Ovary (tissue), 7 donors: ENCODE measurements at regions not wholly inside any gene's neighbourhood (a gene's known extent, or its start where the extent isn't known, plus 50 kb on each side); places are given as distances from the start of the nearest gene placed in this dataset.

Experiments
- DNase-seq, 5 donors: peaks; one replicate each; pipeline ENCODE4 v3.0.0-alpha.2; 2019 to 2020
- H3K27ac ChIP-seq, 2 donors: fragments of 200-600 bp; one replicate each; pipeline versions ENCODE4 v1.5.1 to v1.8.0; 2019 to 2022
- H3K27me3 ChIP-seq: fragments of 200-600 bp; one replicate; pipeline ENCODE4 v1.8.0; 2022
- H3K36me3 ChIP-seq: fragments of 200-600 bp; sonication (generic); one replicate; pipeline ENCODE4 v1.5.1; 2019
- H3K4me1 ChIP-seq: one replicate; pipeline ENCODE4 v1.8.1; 2013; ENCODE audit warnings: mild to moderate bottlenecking, moderate library complexity; ENCODE audit not compliant: insufficient read depth
- H3K4me3 ChIP-seq: fragments of 200-600 bp; sonication (generic); one replicate; pipeline ENCODE4 v1.5.1; 2017
- H3K9me3 ChIP-seq, 2 donors: fragments of 200-600 bp in 1 of 2; sonication (generic) in 1 of 2; one replicate each; pipeline versions ENCODE4 v1.5.1 to v1.8.1; 2013 to 2019; ENCODE audit warnings: mild to moderate bottlenecking in 1 of 2, moderate library complexity in 1 of 2
- CTCF ChIP-seq, 3 donors: fragments of 450-650 bp in 2 of 3; fragments of 200-600 bp in 1 of 3; IDR thresholded peaks; one replicate each; pipeline versions ENCODE4 v1.5.1 to v1.8.0; 2016 to 2022; ENCODE audit warnings: antibody characterized with exemption in 3 of 3, mild to moderate bottlenecking in 1 of 3
- EP300 ChIP-seq: sonication (generic); formaldehyde crosslinking; IDR thresholded peaks from one replicate; pipeline ENCODE4 v1.6.1; 2017; ENCODE audit warnings: antibody characterized with exemption
- POLR2A ChIP-seq: fragments of 450-650 bp; IDR thresholded peaks from one replicate; pipeline ENCODE4 v1.6.1; 2017; ENCODE audit warnings: antibody characterized with exemption, mild to moderate bottlenecking, moderate library complexity
- WGBS, 3 donors: extraction: QIAGEN DNeasy Blood & Tissue Kit in 1 of 3; methylation state at CpG; one replicate each; pipeline versions ENCODE4 v1.1.5 to v1.1.7; 2013 to 2017; 5-methylcytosine and 5-hydroxymethylcytosine counted together
- intact Hi-C, 4 donors: fragments of 100-400 bp; cut with DNase I; formaldehyde crosslinking; loops; one replicate each; pipeline versions ENCODE4 v1.11.0 to v1.15.1; 2022 to 2023
- donor health status: DM: no; HTN: no; CAD: no; lungs with moderate emphysema.
- donor health status: DM: no; HTN: no; CAD: no.
- donor health status: Bipolar disorder and iron deficiency.
- donor health status: DM: no; HTN: no; CAD: no.
- donor health status: DM: yes; HTN: yes; CAD: no.

GRCh38 chr12:4203772-4204376, 69.7 kb upstream of the CCND2 start:
- no peak for DNase-seq
- Histone ChIP-seq H3K4me1 (no peaks in the 10 kb centered on the region), H3K27me3 (no peaks in the 10 kb centered on the region), H3K9me3 (no peaks in the 10 kb centered on the region), H3K4me3 (no peak overlapping the region), H3K36me3 (no peaks in the 10 kb centered on the region), H3K27ac (no peak overlapping the region)
- no peak for TF ChIP-seq POLR2A
- no peak for TF ChIP-seq EP300
- no peak for TF ChIP-seq CTCF (IDR thresholded peaks at IDR 0.05)
- WGBS, 3 donors = 59 to 65% (median 63%) methylated on average over 3 of the region's 3 CpGs
- intact Hi-C loops = no loop called here

GRCh38 chr12:4202918-4203317, 70.6 kb upstream of the CCND2 start:
- Histone ChIP-seq H3K27me3 (no peaks in the 10 kb centered on the region), H3K4me3 (no peak overlapping the region), H3K9me3 (no peaks in the 10 kb centered on the region), H3K4me1 (no peaks in the 10 kb centered on the region), H3K27ac (no peak overlapping the region), H3K36me3 (no peaks in the 10 kb centered on the region)
- TF ChIP-seq CTCF (IDR thresholded peaks at IDR 0.05) (no peak), EP300 (no peak), POLR2A (no peak)
- intact Hi-C loops = no loop called here
- 68 to 74% (median 69%) methylated on average over 5 of the region's 5 CpGs for WGBS, 3 donors
- no peak for DNase-seq

- 71 to 77% (median 74%) methylated on average over 7 of the region's 7 CpGs for WGBS, 3 donors
- H3K4me1 ChIP-seq = no peaks in the 10 kb centered on the region
- intact Hi-C loops = no loop called here
- DNase-seq = no peak
- no peaks in the 10 kb centered on the region for H3K9me3 ChIP-seq
- no peaks in the 10 kb centered on the region for H3K27me3 ChIP-seq
- no peaks in the 10 kb centered on the region for H3K36me3 ChIP-seq
- H3K4me3 ChIP-seq = no peak overlapping the region
- no peak for TF ChIP-seq POLR2A
- no peak overlapping the region for H3K27ac ChIP-seq
Observed at GRCh38 chr12:4202487-4202886, 71.1 kb upstream of the CCND2 start.

- WGBS, 3 donors = 67 to 69% (median 68%) methylated on average over 13 of the region's 13 CpGs
- Histone ChIP-seq H3K4me1 (no peaks in the 10 kb centered on the region), H3K4me3 (no peak overlapping the region), H3K36me3 (no peaks in the 10 kb centered on the region), H3K27me3 (no peaks in the 10 kb centered on the region), H3K27ac (no peak overlapping the region), H3K9me3 (no peaks in the 10 kb centered on the region)
- intact Hi-C loops = no loop called here
- TF ChIP-seq EP300 (no peak), POLR2A (no peak), CTCF (IDR thresholded peaks at IDR 0.05) (no peak)
- DNase-seq = no peak
Observed at GRCh38 chr12:4201333-4202100, 72.0 kb upstream of the CCND2 start.
